ENCODE measurements at regions not wholly inside any gene's neighbourhood (a gene's known extent, or its start where the extent isn't known, plus 50 kb on each side); places are given as distances from the start of the nearest gene placed in this dataset.

DNA sequence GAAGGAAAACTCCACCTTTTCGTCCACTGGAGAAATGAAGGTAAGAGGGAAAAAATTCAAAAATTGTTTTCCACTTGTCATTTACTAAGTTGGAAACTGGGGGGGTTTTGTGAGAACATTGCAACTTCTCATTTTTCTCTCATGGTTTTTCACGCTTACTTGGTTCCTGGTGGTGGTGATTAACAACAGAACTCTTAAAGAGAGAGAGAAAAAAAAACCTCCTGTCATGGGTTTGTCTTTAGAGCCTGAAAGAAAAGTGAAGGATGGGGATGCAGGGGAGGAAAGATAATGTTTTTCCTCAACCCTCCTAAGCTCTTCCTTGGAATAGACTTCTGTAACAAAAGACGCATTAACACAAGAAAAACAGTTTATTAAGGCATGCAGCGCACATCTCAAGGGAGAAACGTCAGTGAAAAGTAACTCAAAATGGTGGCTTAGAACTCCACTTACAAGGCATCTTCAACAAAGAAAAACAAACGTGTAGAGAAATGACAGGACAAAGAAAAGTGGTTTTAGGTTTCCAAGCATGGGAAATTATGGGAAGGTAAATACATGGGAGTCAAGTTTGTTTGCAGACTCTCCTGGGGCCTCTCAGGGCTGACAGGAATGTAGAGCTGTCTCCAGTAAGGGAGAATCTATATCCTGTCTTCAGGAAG, 81.9 kb upstream of the ATF7IP start:
- no peak for DNase-seq

DNA sequence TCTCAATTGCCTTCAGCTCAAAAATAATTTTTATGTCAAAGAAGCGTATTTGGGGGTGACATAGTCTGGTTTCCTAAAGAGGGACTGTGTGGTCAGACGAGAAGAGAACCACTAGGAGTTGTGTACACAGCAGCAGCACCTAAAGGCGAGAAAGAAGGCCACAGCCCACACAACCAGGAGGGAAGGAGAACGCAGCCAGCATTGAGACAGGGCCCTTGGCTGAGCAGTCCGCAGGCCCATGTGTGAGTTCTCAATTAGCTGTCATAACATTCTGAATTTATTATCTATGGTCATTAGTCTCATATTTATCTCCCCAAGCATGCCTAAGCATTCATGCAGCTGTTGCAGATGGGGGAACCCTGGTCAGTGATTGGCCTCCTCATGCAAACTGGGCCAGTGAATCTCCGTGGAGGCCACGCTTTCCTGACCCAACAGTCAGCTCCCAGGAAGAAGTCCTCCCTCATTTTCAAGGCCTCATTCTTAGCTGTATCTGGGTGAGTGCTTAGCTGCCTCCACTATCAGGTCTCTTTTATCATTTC, 81.2 kb upstream of the ATF7IP start:
- no peak for DNase-seq

DNA sequence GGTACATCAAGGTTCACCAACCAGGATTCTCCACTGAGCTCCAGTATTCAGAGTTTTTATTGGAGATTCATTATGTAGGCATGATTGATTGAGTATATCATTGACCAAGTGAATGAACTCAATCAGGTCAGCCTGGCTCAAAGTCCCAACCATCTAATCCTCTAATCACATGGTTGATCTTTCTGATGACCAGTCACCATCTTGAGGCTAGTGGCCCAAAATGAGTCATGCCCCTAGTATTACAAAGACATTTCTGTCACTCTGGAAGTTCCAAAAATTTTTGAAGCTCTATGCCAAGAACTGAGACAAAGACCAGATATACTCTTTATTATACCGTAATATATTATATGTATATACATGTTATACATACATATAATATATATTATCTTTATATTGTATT, 75.9 kb upstream of the ATF7IP start:
- no peak for DNase-seq

GRCh38 chr12:14290951-14291350, 74.5 kb upstream of the ATF7IP start:
- no peak for DNase-seq

GRCh38 chr12:14303661-14304155, 61.8 kb upstream of the ATF7IP start:
- DNase-seq = no peak

GRCh38 chr12:14307004-14307403, 58.5 kb upstream of the ATF7IP start:
- no peak for DNase-seq

DNA sequence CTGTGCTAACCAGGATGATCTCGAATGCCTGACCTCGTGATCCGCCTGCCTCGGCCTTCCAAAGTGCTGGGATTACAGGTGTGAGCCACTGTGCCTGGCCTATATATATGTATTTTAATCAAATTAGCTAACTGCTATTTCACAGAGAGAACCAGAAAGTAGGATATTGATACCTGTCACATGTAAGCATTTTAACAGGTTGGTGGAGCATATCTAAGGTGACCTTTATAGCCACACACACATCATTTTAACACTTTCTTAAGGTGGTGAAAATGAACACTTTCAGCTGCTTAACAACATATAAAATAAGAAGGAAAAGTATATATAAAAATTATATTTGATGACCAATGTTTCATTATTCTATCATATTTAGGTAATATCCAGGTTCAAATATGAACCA, 57.0 kb upstream of the ATF7IP start:
- no peak for DNase-seq

DNA sequence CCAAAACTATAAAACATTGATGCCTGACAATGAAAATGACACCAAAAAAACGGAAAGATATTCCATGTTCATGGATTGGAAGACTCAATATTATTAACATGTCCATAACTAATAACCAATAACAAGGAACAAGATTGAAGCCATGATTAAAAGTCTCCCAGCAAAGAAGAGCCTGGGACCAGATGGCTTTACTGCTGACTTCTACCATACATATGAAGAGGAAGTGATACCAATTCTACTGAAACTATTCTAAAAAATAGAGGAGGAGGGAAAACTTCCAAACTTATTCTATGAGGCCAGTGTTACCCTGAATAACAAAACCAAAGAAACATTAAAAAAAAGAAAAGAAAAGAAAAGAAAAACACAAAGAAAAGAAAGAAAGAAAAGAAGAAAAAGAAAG, 54.6 kb upstream of the ATF7IP start:
- DNase-seq = no peak

DNA sequence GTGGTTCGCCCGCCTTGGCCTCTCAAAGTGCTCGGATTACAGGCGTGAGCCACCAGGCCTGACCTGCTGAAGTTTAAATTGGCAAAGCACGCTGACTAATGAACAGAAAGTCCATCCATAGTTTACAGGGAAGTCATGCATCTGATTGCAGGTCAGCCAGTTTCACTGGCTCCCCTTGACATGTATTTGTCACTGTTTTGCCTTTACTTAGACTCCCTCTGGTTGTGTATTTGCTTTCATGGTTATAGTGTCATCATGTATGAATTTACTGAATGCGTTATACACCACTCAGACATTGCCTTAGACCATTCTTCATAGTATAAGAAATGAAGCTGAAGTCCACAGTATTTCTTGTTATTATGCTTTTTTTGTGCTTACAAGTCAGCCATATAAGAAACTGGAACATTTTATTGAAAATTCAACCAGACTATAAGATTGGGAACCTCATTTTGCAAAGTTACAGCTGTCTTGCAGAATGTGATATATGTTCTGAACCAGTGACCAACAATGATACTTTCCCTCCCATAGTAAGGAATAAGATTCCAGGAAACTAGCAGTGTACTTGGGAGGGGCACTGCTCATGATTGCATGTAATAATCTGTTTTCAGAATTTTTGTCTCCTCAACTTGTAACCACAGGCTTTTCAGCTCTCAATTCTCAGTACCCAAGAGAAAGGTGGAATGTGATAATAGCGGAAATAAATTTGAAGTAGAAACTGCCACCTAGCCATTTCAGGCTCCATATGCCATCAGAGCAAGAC, 51.9 kb upstream of the ATF7IP start:
- DNase-seq = no peak

DNA sequence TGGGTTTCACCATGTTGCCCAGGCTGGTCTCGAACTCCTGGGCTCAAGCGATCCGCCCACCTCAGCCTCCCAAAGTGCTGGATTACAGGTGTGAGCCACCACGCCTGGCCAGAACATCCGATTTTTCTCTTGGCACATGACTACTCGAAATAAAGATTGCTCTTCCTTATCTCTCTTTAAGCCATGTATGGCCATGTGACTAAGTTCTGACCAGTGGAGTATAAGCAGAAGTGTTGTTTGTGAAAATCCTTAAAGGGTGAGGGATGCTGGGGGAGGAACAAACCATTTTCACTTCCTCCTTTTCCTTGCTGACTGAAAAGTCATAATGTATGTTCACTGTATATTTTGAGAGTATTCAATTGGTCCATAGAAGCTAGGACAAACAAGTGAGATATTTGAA, 50.7 kb upstream of the ATF7IP start:
- DNase-seq = no peak

DNA sequence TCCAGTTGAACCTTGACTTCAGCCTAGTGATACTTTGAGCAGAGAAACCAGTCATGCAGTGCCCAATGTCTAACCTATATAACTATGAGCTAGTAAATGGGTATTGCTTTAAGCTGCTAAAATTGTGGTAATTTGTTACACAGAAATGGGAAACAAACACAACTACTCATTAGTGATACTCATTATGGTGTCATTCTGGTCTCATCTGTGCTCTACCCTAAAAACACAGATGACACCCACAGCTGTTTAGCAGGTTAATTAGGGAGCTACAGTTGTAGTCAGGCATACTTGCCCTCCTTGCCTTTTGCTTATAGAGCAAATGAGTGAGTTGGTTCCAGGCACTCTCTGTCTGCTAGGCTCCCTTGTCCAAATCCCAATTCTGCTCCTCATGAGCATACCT, 50.0 kb upstream of the ATF7IP start:
- no peak for DNase-seq

Data from NK-92 treated with Interleukin-12 subunit alpha and Interleukin-12 subunit beta, amount 100 ng/mL, for 24 hours (cell line).